Mesenchymal stem cell (in vitro differentiated cells and primary cell): ENCODE measurements at regions not wholly inside any gene's neighbourhood (a gene's known extent, or its start where the extent isn't known, plus 50 kb on each side); places are given as distances from the start of the nearest gene placed in this dataset.
A peak's percentile ranks its signal among the peaks of the same experiment; 100 is the strongest.

Experiments
- DNase-seq: peaks from one replicate; pipeline ENCODE4 v3.0.0-alpha.2; 2013
- H2AFZ ChIP-seq: one replicate; pipeline ENCODE4 v1.6.1; 2013; ENCODE audit warnings: low read depth, mild to moderate bottlenecking, control low read depth, inconsistent platforms, low read length, moderate library complexity
- H2AK5ac ChIP-seq: 2 replicates; pipeline ENCODE4 v1.6.1; 2013; ENCODE audit warnings: low read length, moderate library complexity, mild to moderate bottlenecking, inconsistent platforms; ENCODE audit not compliant: severe bottlenecking
- H2BK120ac ChIP-seq: one replicate; pipeline ENCODE4 v1.6.1; 2013; ENCODE audit warnings: low read depth, mild to moderate bottlenecking, inconsistent platforms, low read length, moderate library complexity
- H2BK12ac ChIP-seq, 2 experiments: one replicate each; pipeline ENCODE4 v1.6.1; 2013; ENCODE audit warnings: inconsistent platforms in 2 of 2, low read length in 2 of 2, mild to moderate bottlenecking in 2 of 2, moderate library complexity in 2 of 2, control low read depth in 1 of 2
- H2BK15ac ChIP-seq: one replicate; pipeline ENCODE4 v1.6.1; 2013; ENCODE audit warnings: mild to moderate bottlenecking, low read depth, inconsistent platforms; ENCODE audit not compliant: poor library complexity, severe bottlenecking
- H2BK5ac ChIP-seq: 2 replicates; pipeline ENCODE4 v1.6.1; 2013; ENCODE audit warnings: low read depth, mild to moderate bottlenecking, low read length, control low read depth, inconsistent platforms; ENCODE audit not compliant: poor library complexity, severe bottlenecking
- H3K14ac ChIP-seq, 2 experiments: one replicate each; pipeline ENCODE4 v1.6.1; 2013; ENCODE audit warnings: inconsistent platforms in 2 of 2, low read length in 2 of 2, control low read depth in 1 of 2, mild to moderate bottlenecking in 1 of 2, moderate library complexity in 1 of 2
- H3K18ac ChIP-seq, 2 experiments: one replicate each; pipeline ENCODE4 v1.6.1; 2013; ENCODE audit warnings: inconsistent platforms in 2 of 2, low read length in 2 of 2, control low read depth in 1 of 2, low read depth in 1 of 2, mild to moderate bottlenecking in 1 of 2
- H3K23ac ChIP-seq, 2 experiments: one replicate each; pipeline ENCODE4 v1.6.1; 2013; ENCODE audit warnings: inconsistent platforms in 2 of 2, low read length in 2 of 2, mild to moderate bottlenecking in 2 of 2, moderate library complexity in 2 of 2, control low read depth in 1 of 2
- H3K27ac ChIP-seq: 2 replicates; pipeline ENCODE4 v1.5.1; 2013; ENCODE audit warnings: mild to moderate bottlenecking, moderate library complexity, low read length, control low read depth, inconsistent platforms; ENCODE audit not compliant: poor library complexity, severe bottlenecking
- H3K27me3 ChIP-seq, 2 experiments: 2 replicates each; pipeline versions ENCODE4 v1.6.1 to v1.7.0; 2013; ENCODE audit warnings: low read length in 2 of 2, mild to moderate bottlenecking in 2 of 2, moderate library complexity in 2 of 2, control low read depth in 1 of 2, inconsistent platforms in 1 of 2; ENCODE audit not compliant: control insufficient read depth in 1 of 2, insufficient read depth in 1 of 2
- H3K36me3 ChIP-seq, 2 experiments: 2 replicates each; pipeline versions ENCODE4 v1.6.1 to v1.7.0; 2013; ENCODE audit warnings: low read length in 2 of 2, control low read depth in 1 of 2, inconsistent platforms in 1 of 2, low read depth in 1 of 2, mild to moderate bottlenecking in 1 of 2; ENCODE audit not compliant: insufficient read depth in 2 of 2, control insufficient read depth in 1 of 2
- H3K4ac ChIP-seq, 2 experiments: one replicate each; pipeline ENCODE4 v1.6.1; 2013; ENCODE audit warnings: inconsistent platforms in 2 of 2, low read length in 2 of 2, mild to moderate bottlenecking in 2 of 2, moderate library complexity in 2 of 2, control low read depth in 1 of 2, low read depth in 1 of 2
- H3K4me1 ChIP-seq: 2 replicates; pipeline ENCODE4 v1.6.1; 2013; ENCODE audit warnings: low read depth, low read length, control low read depth; ENCODE audit not compliant: control insufficient read depth, insufficient read depth
- H3K4me2 ChIP-seq: 2 replicates; pipeline ENCODE4 v1.6.1; 2013; ENCODE audit warnings: low read length, mild to moderate bottlenecking, inconsistent platforms; ENCODE audit not compliant: poor library complexity, severe bottlenecking
- H3K4me3 ChIP-seq, 2 experiments: 2 replicates each; pipeline versions ENCODE4 v1.5.1 to v1.7.0; 2013; ENCODE audit warnings: low read length in 2 of 2, mild to moderate bottlenecking in 2 of 2, control low read depth in 1 of 2, low read depth in 1 of 2; ENCODE audit not compliant: insufficient read depth in 1 of 2
- H3K79me1 ChIP-seq: replicated peaks from 2 replicates; pipeline ENCODE4 v1.6.1; 2013; ENCODE audit warnings: mild to moderate bottlenecking, control low read depth, low read length, inconsistent platforms; ENCODE audit not compliant: poor library complexity, severe bottlenecking
- H3K9ac ChIP-seq: 2 replicates; pipeline ENCODE4 v1.7.0; 2013; ENCODE audit warnings: mild to moderate bottlenecking, low read length, moderate library complexity
- H3K9me3 ChIP-seq: 2 replicates; pipeline ENCODE4 v1.7.0; 2013; ENCODE audit warnings: mild to moderate bottlenecking, low read length; ENCODE audit not compliant: control insufficient read depth
- H4K8ac ChIP-seq: one replicate; pipeline ENCODE4 v1.6.1; 2013; ENCODE audit warnings: inconsistent platforms, mild to moderate bottlenecking, low read length, moderate library complexity
- H4K91ac ChIP-seq: one replicate; pipeline ENCODE4 v1.6.1; 2013; ENCODE audit warnings: mild to moderate bottlenecking, low read length, inconsistent platforms
- WGBS: methylation state at CpG from one replicate; pipeline ENCODE4 v1.1.7; 2013; ENCODE audit warnings: mixed read lengths; 5-methylcytosine and 5-hydroxymethylcytosine counted together

DNA sequence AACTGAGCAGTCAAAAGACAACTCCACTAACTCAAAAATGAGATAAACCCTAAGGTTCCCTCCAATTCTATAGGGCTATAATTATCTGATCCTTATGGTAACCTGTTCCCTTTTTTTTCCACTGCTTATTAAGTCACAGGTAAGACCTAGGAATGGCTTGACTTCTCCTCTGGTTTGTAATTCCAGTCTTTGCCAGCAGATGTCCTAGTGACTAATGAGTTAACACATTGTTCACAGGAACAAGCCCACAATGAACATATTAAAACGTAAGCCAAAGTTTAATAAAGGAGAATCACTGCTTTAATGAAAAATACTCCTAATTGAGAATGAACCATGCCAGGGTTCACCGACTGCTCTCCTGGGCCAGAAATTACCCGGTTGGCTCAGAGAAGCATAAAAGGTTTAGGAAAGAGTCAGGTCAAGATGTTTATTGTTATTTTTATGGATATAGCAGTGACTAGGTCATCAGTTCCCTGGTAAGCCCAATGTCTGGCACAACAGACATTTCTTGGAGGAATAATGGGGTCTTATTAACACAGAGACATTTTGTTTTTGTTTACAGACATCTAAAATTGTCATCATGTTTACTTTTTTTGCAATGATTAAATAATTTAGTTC is 120.1 kb downstream of the ELAPOR2 start:
- Histone ChIP-seq H3K4me3 (no peak overlapping the region), H3K27ac (no peak overlapping the region), H3K4ac (no peak overlapping the region), H3K4me2 (no peak overlapping the region), H3K23ac (no peak overlapping the region), H3K9me3 (no peaks in the 10 kb centered on the region), H4K8ac (no peak overlapping the region), H3K9ac (peak overlapping the region; percentile 61), H4K91ac (no peak overlapping the region), H2AK5ac (no peak overlapping the region), H3K4me1 (no peaks in the 10 kb centered on the region), H3K18ac (no peak overlapping the region), H2BK120ac (no peak overlapping the region), H3K79me1 (no peaks in the 10 kb centered on the region), H2BK12ac (no peak overlapping the region), H3K14ac (no peak overlapping the region), H2BK15ac (no peak overlapping the region), H2AFZ (no peak overlapping the region), H3K36me3 (peaks cover 0 to 25% of the 10 kb centered on the region in 2 experiments), H3K27me3 (no peaks in the 10 kb centered on the region), H2BK5ac (no peak overlapping the region)
- DNase-seq: peak; percentile 74
- WGBS: 42% methylated on average over 2 of the region's 3 CpGs

GRCh38 chr7:86937363-86937878 is 122.0 kb downstream of the ELAPOR2 start:
- H3K27me3 ChIP-seq: no peaks in the 10 kb centered on the region
- no peak overlapping the region for H3K14ac ChIP-seq
- H3K4me3 ChIP-seq: no peak overlapping the region
- no peak overlapping the region for H2BK5ac ChIP-seq
- H2AK5ac ChIP-seq: no peak overlapping the region
- H3K18ac ChIP-seq: no peak overlapping the region
- no peak overlapping the region for H2BK12ac ChIP-seq
- no peak overlapping the region for H2AFZ ChIP-seq
- no peaks in the 10 kb centered on the region for H3K9me3 ChIP-seq
- H3K79me1 ChIP-seq: no peaks in the 10 kb centered on the region
- DNase-seq: no peak
- no peak overlapping the region for H2BK15ac ChIP-seq
- no peak overlapping the region for H3K4me2 ChIP-seq
- peak overlapping the region; percentile 21 for H3K9ac ChIP-seq
- H3K27ac ChIP-seq: no peak overlapping the region
- H4K8ac ChIP-seq: no peak overlapping the region
- no peak overlapping the region for H3K23ac ChIP-seq
- no peaks in the 10 kb centered on the region for H3K4me1 ChIP-seq
- H2BK120ac ChIP-seq: no peak overlapping the region
- H4K91ac ChIP-seq: no peak overlapping the region
- peaks cover 0 to 23% of the 10 kb centered on the region in 2 experiments for H3K36me3 ChIP-seq
- no peak overlapping the region for H3K4ac ChIP-seq
- 100% methylated on average over 1 of the region's 2 CpGs for WGBS

GRCh38 chr7:86933295-86933845 is 126.1 kb downstream of the ELAPOR2 start:
- Histone ChIP-seq H4K8ac (no peak overlapping the region), H2BK15ac (no peak overlapping the region), H2AK5ac (no peak overlapping the region), H3K9me3 (no peaks in the 10 kb centered on the region), H3K14ac (no peak overlapping the region), H2BK12ac (no peak overlapping the region), H3K79me1 (no peaks in the 10 kb centered on the region), H3K27ac (no peak overlapping the region), H3K27me3 (no peaks in the 10 kb centered on the region), H2BK5ac (no peak overlapping the region), H2BK120ac (no peak overlapping the region), H2AFZ (no peak overlapping the region), H3K36me3 (peaks cover 0 to 22% of the 10 kb centered on the region in 2 experiments), H4K91ac (no peak overlapping the region), H3K4ac (no peak overlapping the region), H3K9ac (no peak overlapping the region), H3K4me1 (no peaks in the 10 kb centered on the region), H3K4me2 (no peak overlapping the region), H3K23ac (no peak overlapping the region), H3K4me3 (no peak overlapping the region), H3K18ac (no peak overlapping the region)
- 85% methylated on average over 4 of the region's 4 CpGs for WGBS
- DNase-seq: no peak

DNA sequence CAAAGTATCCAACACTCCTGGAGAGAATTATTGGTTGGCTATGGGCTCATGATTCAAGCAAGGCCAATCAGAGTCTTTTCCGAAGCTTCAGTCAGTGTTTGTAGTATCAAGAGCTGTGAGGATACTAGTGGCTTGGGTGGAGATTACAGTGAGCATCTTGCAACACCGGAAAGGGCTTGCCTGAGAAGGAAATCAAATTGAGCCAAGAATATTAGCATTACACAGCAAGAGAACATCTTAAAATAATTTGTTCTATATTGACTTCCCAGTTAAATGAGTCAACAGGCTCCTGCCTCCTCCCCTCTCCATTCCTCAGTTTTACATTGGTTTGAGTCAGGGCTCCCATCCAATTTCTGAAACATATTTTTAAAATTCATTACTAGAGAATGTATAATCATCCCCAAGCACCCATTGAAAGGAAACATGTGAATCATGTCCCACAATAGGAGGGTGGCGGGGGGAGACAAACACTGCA is 127.4 kb downstream of the ELAPOR2 start:
- no peak overlapping the region for H2BK120ac ChIP-seq
- no peak overlapping the region for H2AK5ac ChIP-seq
- WGBS: 94% methylated on average over 2 of the region's 3 CpGs
- H3K4me3 ChIP-seq: peak overlapping the region in 1 of 2 experiments; percentile 27
- H3K23ac ChIP-seq: no peak overlapping the region
- H2AFZ ChIP-seq: no peak overlapping the region
- H4K91ac ChIP-seq: no peak overlapping the region
- H3K18ac ChIP-seq: no peak overlapping the region
- no peaks in the 10 kb centered on the region for H3K4me1 ChIP-seq
- no peaks in the 10 kb centered on the region for H3K27me3 ChIP-seq
- H3K79me1 ChIP-seq: no peaks in the 10 kb centered on the region
- H3K27ac ChIP-seq: no peak overlapping the region
- no peak overlapping the region for H2BK15ac ChIP-seq
- no peak overlapping the region for H2BK5ac ChIP-seq
- no peak overlapping the region for H3K4me2 ChIP-seq
- no peak overlapping the region for H3K4ac ChIP-seq
- no peak overlapping the region for H3K14ac ChIP-seq
- peaks cover 0 to 11% of the 10 kb centered on the region in 2 experiments for H3K36me3 ChIP-seq
- H2BK12ac ChIP-seq: no peak overlapping the region
- no peak overlapping the region for H4K8ac ChIP-seq
- no peaks in the 10 kb centered on the region for H3K9me3 ChIP-seq
- peak overlapping the region; percentile 84 for H3K9ac ChIP-seq
- peak; percentile 15 for DNase-seq
